Panc1 (cell line): ENCODE measurements at regions not wholly inside any gene's neighbourhood (a gene's known extent, or its start where the extent isn't known, plus 50 kb on each side); places are given as distances from the start of the nearest gene placed in this dataset.

Experiments
- ATAC-seq: fragments of 200-7000 bp; cut with Tn5 transposase; 2 replicates; pipeline ENCODE4 v1.9.1; 2020; ENCODE audit warnings: mild to moderate bottlenecking, moderate library complexity
- BruUV-seq: library from RNA; stranded (reverse); fragments of 400-500 nt; replicated peaks from 2 replicates; lab custom pipeline; 2021; lab: Mats Ljungman, UMichigan
- CTCF ChIA-PET: fragments of 300-600 bp; sonication (Branson Sonifier 250); formaldehyde crosslinking; loops from one replicate; lab custom pipeline; 2022; ENCODE audit warnings: antibody characterized with exemption; lab: Charles Lee
- POLR2A ChIA-PET: fragments of 300-600 bp; sonication (Branson Sonifier 250); formaldehyde crosslinking; loops from one replicate; lab custom pipeline; 2022; ENCODE audit warnings: antibody characterized with exemption; lab: Charles Lee
- DNase-seq: peaks from one replicate; pipeline ENCODE4 v3.0.0-alpha.2; 2010; ENCODE audit warnings: low read depth, low spot score
- H3K27ac ChIP-seq: 2 replicates; pipeline ENCODE4 v1.5.1; 2011; ENCODE audit warnings: mild to moderate bottlenecking, low read length, inconsistent platforms
- H3K27me3 ChIP-seq: fragments of 200-500 bp; sonication (Bioruptor generic); 2 replicates; pipeline ENCODE4 v1.6.0; 2014; ENCODE audit warnings: low read length, inconsistent platforms; ENCODE audit not compliant: control insufficient read depth, insufficient read depth
- H3K36me3 ChIP-seq: fragments of 200-500 bp; sonication (Bioruptor generic); 2 replicates; pipeline ENCODE4 v1.5.1; 2014; ENCODE audit warnings: inconsistent platforms, mild to moderate bottlenecking, low read length, moderate library complexity; ENCODE audit not compliant: control insufficient read depth, insufficient read depth
- H3K4me1 ChIP-seq: 2 replicates; pipeline ENCODE4 v1.5.1; 2011; ENCODE audit warnings: inconsistent platforms, mild to moderate bottlenecking, low read length, moderate library complexity; ENCODE audit not compliant: control insufficient read depth, insufficient read depth
- H3K4me3 ChIP-seq, 2 experiments: 2 replicates each; pipeline ENCODE4 v1.5.1; 2011 to 2012; ENCODE audit warnings: low read depth in 2 of 2, low read length in 2 of 2, mild to moderate bottlenecking in 2 of 2, inconsistent platforms in 1 of 2, moderate library complexity in 1 of 2
- H3K9me3 ChIP-seq: fragments of 200-500 bp; sonication (Bioruptor generic); 2 replicates; pipeline ENCODE4 v1.5.1; 2014; ENCODE audit warnings: low read depth, mild to moderate bottlenecking, inconsistent platforms, low read length, moderate library complexity; ENCODE audit not compliant: control insufficient read depth, insufficient read depth
- CTCF ChIP-seq: fragments of 450-650 bp; IDR thresholded peaks from 2 replicates; pipeline ENCODE4 v1.5.1; 2017; ENCODE audit warnings: mild to moderate bottlenecking
- POLR2AphosphoS5 ChIP-seq: IDR thresholded peaks from 2 replicates; pipeline ENCODE4 v1.6.1; 2012; ENCODE audit warnings: mild to moderate bottlenecking, low read depth, low read length, moderate library complexity
- REST ChIP-seq, 2 experiments: IDR thresholded peaks; 2 replicates each; pipeline ENCODE4 v1.6.1; 2011 to 2012; ENCODE audit warnings: low read depth in 2 of 2, control low read depth in 1 of 2, low read length in 1 of 2, mild to moderate bottlenecking in 1 of 2, moderate library complexity in 1 of 2; ENCODE audit not compliant: insufficient read depth in 1 of 2
- SIN3A ChIP-seq: IDR thresholded peaks from 2 replicates; pipeline ENCODE4 v1.6.1; 2012; ENCODE audit warnings: low read depth, mild to moderate bottlenecking, low read length, moderate library complexity, borderline replicate concordance; ENCODE audit not compliant: insufficient read depth
- TCF7L2 ChIP-seq: IDR thresholded peaks from 2 replicates; pipeline ENCODE4 v1.6.1; 2011; ENCODE audit warnings: mild to moderate bottlenecking, low read depth, low read length, inconsistent platforms
- in situ Hi-C: cut with HindIII; loops from 2 replicates; pipeline ENCODE4 v1.10.0; 2016; ENCODE audit warnings: low sequenced_read_pairs, low pct_unique_long_range_greater_than_20kb
- intact Hi-C: fragments of 100-400 bp; cut with micrococcal nuclease; formaldehyde crosslinking; loops from one replicate; pipeline ENCODE4 v1.10.0; 2022; ENCODE audit not compliant: unreplicated experiment

GRCh38 chr6:170186006-170186935 is 104.6 kb downstream of the DLL1 start:
- Histone ChIP-seq H3K27me3 (no peaks in the 10 kb centered on the region), H3K27ac (no peak overlapping the region), H3K4me1 (no peaks in the 10 kb centered on the region), H3K9me3 (no peaks in the 10 kb centered on the region), H3K36me3 (no peaks in the 10 kb centered on the region), H3K4me3 (no peak overlapping the region)
- in situ Hi-C loops = no loop called here
- BruUV-seq = no TSS peak
- peak; percentile 64 for ATAC-seq
- CTCF ChIA-PET = interaction anchor here (0.6 kb wide), 1 partner anchor 349 kb away, joined by 4 read pairs; no protein-coding TSS in a partner anchor
- DNase-seq = no peak
- POLR2A ChIA-PET = no interaction called here
- TF ChIP-seq CTCF (no peak), REST (IDR thresholded peaks at IDR 0.05; ENCODE audit: insufficient read depth in 1 of 2, low read depth in 2 of 2, low read length in 1 of 2) (no peak), SIN3A (no peak), TCF7L2 (no peak), POLR2AphosphoS5 (no peak)
- intact Hi-C loops = no loop called here

- H3K27me3 ChIP-seq = no peaks in the 10 kb centered on the region
- no peak overlapping the region for H3K27ac ChIP-seq
- intact Hi-C loops = no loop called here
- no peak for ATAC-seq
- DNase-seq = no peak
- no peak overlapping the region for H3K4me3 ChIP-seq
- no peaks in the 10 kb centered on the region for H3K4me1 ChIP-seq
- H3K36me3 ChIP-seq = no peaks in the 10 kb centered on the region
- in situ Hi-C loops = no loop called here
- no peak for TF ChIP-seq SIN3A
- no peaks in the 10 kb centered on the region for H3K9me3 ChIP-seq
- no TSS peak for BruUV-seq
- ChIA-PET POLR2A (no interaction called here), CTCF (interaction anchor here (0.6 kb wide), 1 partner anchor 348 kb away, joined by 4 read pairs; no protein-coding TSS in a partner anchor)
Observed at GRCh38 chr6:170185175-170185978, 105.5 kb downstream of the DLL1 start.
